Loucy (cell line): ENCODE measurements at regions not wholly inside any gene's neighbourhood (a gene's known extent, or its start where the extent isn't known, plus 50 kb on each side); places are given as distances from the start of the nearest gene placed in this dataset.

ENCODE experiments used
- EZH2phosphoT487 ChIP-seq: fragments of 200-600 bp; IDR thresholded peaks from 2 replicates; pipeline ENCODE4 v1.6.1; 2018; ENCODE audit warnings: antibody characterized with exemption, mild to moderate bottlenecking, moderate library complexity, borderline replicate concordance
- TF ChIP-seq, protein P1 (sequence below): fragments of 200-600 bp; sonication (generic); conservative IDR thresholded peaks from 2 replicates; pipeline ENCODE4 v1.5.1; 2014; ENCODE audit warnings: mild to moderate bottlenecking, antibody characterized with exemption, low read length

- TF ChIP-seq, protein P1, sequence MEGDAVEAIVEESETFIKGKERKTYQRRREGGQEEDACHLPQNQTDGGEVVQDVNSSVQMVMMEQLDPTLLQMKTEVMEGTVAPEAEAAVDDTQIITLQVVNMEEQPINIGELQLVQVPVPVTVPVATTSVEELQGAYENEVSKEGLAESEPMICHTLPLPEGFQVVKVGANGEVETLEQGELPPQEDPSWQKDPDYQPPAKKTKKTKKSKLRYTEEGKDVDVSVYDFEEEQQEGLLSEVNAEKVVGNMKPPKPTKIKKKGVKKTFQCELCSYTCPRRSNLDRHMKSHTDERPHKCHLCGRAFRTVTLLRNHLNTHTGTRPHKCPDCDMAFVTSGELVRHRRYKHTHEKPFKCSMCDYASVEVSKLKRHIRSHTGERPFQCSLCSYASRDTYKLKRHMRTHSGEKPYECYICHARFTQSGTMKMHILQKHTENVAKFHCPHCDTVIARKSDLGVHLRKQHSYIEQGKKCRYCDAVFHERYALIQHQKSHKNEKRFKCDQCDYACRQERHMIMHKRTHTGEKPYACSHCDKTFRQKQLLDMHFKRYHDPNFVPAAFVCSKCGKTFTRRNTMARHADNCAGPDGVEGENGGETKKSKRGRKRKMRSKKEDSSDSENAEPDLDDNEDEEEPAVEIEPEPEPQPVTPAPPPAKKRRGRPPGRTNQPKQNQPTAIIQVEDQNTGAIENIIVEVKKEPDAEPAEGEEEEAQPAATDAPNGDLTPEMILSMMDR, result no peak
- TF ChIP-seq EZH2phosphoT487, result no peak
Observed at GRCh38 chr14:98976271-98976670, 295.7 kb downstream of the BCL11B start.
